ENCODE measurements at regions not wholly inside any gene's neighbourhood (a gene's known extent, or its start where the extent isn't known, plus 50 kb on each side); places are given as distances from the start of the nearest gene placed in this dataset.

DNA sequence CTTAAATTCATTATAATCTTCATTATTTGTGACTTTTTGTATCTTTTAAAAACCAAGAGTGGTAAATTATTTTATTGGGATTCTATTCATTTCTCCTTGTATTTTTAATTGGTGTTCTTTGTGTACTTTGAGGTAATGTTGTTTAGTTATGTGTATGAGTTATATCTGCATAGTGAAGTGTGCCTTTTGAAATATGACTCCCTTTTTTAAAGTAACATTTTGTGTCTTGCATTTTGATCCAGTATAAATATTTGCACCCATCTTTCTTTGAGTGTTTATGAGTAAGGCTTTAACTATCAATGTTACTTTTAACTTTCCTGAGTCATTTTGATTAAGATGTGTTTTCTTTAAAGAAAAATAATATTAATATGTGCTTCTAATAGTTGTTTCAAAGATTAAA is 90.0 kb upstream of the MYOCD start:
- H3K4me1 Mint-ChIP-seq (ENCODE audit: low read depth, unreplicated experiment) = no peaks in the 10 kb centered on the region
- TF ChIP-seq, protein P1, sequence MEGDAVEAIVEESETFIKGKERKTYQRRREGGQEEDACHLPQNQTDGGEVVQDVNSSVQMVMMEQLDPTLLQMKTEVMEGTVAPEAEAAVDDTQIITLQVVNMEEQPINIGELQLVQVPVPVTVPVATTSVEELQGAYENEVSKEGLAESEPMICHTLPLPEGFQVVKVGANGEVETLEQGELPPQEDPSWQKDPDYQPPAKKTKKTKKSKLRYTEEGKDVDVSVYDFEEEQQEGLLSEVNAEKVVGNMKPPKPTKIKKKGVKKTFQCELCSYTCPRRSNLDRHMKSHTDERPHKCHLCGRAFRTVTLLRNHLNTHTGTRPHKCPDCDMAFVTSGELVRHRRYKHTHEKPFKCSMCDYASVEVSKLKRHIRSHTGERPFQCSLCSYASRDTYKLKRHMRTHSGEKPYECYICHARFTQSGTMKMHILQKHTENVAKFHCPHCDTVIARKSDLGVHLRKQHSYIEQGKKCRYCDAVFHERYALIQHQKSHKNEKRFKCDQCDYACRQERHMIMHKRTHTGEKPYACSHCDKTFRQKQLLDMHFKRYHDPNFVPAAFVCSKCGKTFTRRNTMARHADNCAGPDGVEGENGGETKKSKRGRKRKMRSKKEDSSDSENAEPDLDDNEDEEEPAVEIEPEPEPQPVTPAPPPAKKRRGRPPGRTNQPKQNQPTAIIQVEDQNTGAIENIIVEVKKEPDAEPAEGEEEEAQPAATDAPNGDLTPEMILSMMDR (IDR thresholded peaks at IDR 0.05; ENCODE audit: unreplicated experiment) = no peak
- no peaks in the 10 kb centered on the region for H3K9me3 Mint-ChIP-seq (ENCODE audit: low read depth, unreplicated experiment)
- H3K27ac Mint-ChIP-seq (ENCODE audit: unreplicated experiment) = no peak overlapping the region
- CTCF ChIA-PET = no interaction called here
- H3K27me3 Mint-ChIP-seq (ENCODE audit: unreplicated experiment) = no peaks in the 10 kb centered on the region
- no peak for DNase-seq
- no peak overlapping the region for H3K4me3 Mint-ChIP-seq (ENCODE audit: low read depth, unreplicated experiment)
- intact Hi-C loops (cut with micrococcal nuclease; ENCODE audit: unreplicated experiment) = no loop called here
- BruUV-seq (replicated peaks) = no TSS peak
- no peaks in the 10 kb centered on the region for H3K36me3 Mint-ChIP-seq (ENCODE audit: insufficient read depth, unreplicated experiment)

DNA sequence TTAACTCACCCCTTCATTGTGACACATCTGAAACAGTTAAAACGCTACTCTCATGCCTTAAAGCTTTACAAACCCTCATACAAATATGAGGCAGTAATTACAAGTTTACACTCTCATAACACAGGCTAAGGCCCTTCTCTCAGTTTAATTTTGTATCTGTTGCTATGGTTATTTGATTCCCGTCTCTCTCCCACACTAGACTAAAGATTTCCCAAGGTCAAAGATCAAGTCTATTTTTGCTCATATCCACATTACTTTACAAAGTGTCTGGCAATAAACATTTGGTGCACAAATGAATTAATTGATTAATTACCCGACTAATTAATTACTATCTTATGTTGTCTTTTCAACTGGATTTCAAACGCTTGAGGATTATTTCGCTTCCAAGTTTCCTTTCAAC is 86.4 kb upstream of the MYOCD start:
- intact Hi-C loops (cut with micrococcal nuclease; ENCODE audit: unreplicated experiment) = no loop called here
- no peak overlapping the region for H3K4me3 Mint-ChIP-seq (ENCODE audit: low read depth, unreplicated experiment)
- TF ChIP-seq, protein P1 (IDR thresholded peaks at IDR 0.05; ENCODE audit: unreplicated experiment) = no peak
- CTCF ChIA-PET = no interaction called here
- H3K36me3 Mint-ChIP-seq (ENCODE audit: insufficient read depth, unreplicated experiment) = no peaks in the 10 kb centered on the region
- BruUV-seq (replicated peaks) = no TSS peak
- H3K4me1 Mint-ChIP-seq (ENCODE audit: low read depth, unreplicated experiment) = no peaks in the 10 kb centered on the region
- no peak for DNase-seq
- H3K9me3 Mint-ChIP-seq (ENCODE audit: low read depth, unreplicated experiment) = no peaks in the 10 kb centered on the region
- H3K27ac Mint-ChIP-seq (ENCODE audit: unreplicated experiment) = no peak overlapping the region
- no peaks in the 10 kb centered on the region for H3K27me3 Mint-ChIP-seq (ENCODE audit: unreplicated experiment)

DNA sequence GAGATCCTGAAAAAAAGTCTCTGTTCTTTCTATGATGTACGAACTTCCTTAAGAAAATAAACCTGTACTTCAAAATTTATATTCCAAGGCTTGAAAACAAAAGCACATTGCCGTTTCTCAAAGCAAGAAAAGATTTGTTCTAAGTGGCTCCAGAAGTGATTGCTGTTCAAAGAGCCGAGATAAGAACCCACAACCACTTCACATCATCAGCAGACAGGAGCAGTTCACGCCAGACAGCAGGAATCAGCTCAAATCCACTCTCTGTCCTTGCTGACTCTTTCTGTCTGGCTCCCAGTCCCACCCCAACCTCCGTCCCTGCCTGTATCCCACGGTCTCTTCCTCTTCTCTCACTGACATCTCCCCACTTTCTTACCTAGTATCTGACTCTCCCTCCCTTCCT is 85.0 kb upstream of the MYOCD start:
- CTCF ChIA-PET = interaction anchor here (0.6 kb wide), 2 partner anchors 21 to 1349 kb away, joined by 3 to 5 read pairs; no protein-coding TSS in a partner anchor
- Mint-ChIP-seq H3K27ac (ENCODE audit: unreplicated experiment) (no peak overlapping the region), H3K27me3 (ENCODE audit: unreplicated experiment) (no peaks in the 10 kb centered on the region), H3K4me1 (ENCODE audit: low read depth, unreplicated experiment) (no peaks in the 10 kb centered on the region), H3K36me3 (ENCODE audit: insufficient read depth, unreplicated experiment) (no peaks in the 10 kb centered on the region), H3K9me3 (ENCODE audit: low read depth, unreplicated experiment) (no peaks in the 10 kb centered on the region), H3K4me3 (ENCODE audit: low read depth, unreplicated experiment) (no peak overlapping the region)
- intact Hi-C loops (cut with micrococcal nuclease; ENCODE audit: unreplicated experiment) = no loop called here
- no peak for DNase-seq
- no TSS peak for BruUV-seq (replicated peaks)
- TF ChIP-seq, protein P1 (IDR thresholded peaks at IDR 0.05; ENCODE audit: unreplicated experiment) = no peak

DNA sequence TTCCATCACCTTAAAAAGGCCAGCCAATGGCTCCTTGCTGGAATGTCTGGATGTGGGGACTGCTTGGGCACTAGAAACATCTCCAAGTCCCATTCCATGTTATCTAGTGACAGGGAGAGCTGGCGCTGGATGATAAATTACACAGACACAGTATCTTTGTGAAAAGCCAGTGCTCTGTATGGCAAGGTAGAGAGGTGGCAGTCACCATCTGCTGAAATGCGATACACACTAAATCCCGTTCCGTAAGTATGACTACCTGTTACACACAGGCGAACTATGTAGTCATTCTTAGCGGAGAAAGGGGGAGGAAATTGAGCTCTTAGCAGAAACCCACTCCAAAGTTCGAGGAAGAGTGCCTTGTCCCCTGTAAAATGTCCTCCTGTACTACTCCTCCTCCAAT is 81.0 kb upstream of the MYOCD start:
- no peak overlapping the region for H3K27ac Mint-ChIP-seq (ENCODE audit: unreplicated experiment)
- H3K36me3 Mint-ChIP-seq (ENCODE audit: insufficient read depth, unreplicated experiment) = no peaks in the 10 kb centered on the region
- intact Hi-C loops (cut with micrococcal nuclease; ENCODE audit: unreplicated experiment) = no loop called here
- no peak for DNase-seq
- no peaks in the 10 kb centered on the region for H3K9me3 Mint-ChIP-seq (ENCODE audit: low read depth, unreplicated experiment)
- H3K27me3 Mint-ChIP-seq (ENCODE audit: unreplicated experiment) = no peaks in the 10 kb centered on the region
- H3K4me1 Mint-ChIP-seq (ENCODE audit: low read depth, unreplicated experiment) = no peaks in the 10 kb centered on the region
- CTCF ChIA-PET = no interaction called here
- TF ChIP-seq, protein P1 (IDR thresholded peaks at IDR 0.05; ENCODE audit: unreplicated experiment) = no peak
- no TSS peak for BruUV-seq (replicated peaks)
- no peak overlapping the region for H3K4me3 Mint-ChIP-seq (ENCODE audit: low read depth, unreplicated experiment)

DNA sequence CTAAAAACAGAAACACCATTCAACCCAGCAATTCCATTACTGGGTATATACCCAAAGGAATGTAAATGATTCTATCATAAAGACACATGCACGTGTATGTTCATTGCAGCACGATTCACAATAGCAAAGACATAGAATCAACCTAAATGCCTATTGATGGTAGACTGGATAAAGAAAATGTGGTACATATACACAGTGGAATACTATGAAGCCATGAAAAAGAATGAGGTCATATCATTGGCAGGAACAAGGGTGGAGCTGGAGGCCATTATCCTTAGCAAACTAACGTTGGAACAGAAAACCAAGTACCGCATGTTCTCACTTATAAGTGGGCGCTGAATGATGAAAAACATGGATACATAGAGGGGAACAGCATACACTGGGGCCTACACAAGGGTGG is 77.2 kb upstream of the MYOCD start:
- Mint-ChIP-seq H3K27ac (ENCODE audit: unreplicated experiment) (no peak overlapping the region), H3K36me3 (ENCODE audit: insufficient read depth, unreplicated experiment) (no peaks in the 10 kb centered on the region), H3K4me3 (ENCODE audit: low read depth, unreplicated experiment) (no peak overlapping the region), H3K9me3 (ENCODE audit: low read depth, unreplicated experiment) (no peaks in the 10 kb centered on the region), H3K27me3 (ENCODE audit: unreplicated experiment) (no peaks in the 10 kb centered on the region), H3K4me1 (ENCODE audit: low read depth, unreplicated experiment) (peaks cover 11% of the 10 kb centered on the region)
- intact Hi-C loops (cut with micrococcal nuclease; ENCODE audit: unreplicated experiment) = no loop called here
- no peak for DNase-seq
- TF ChIP-seq, protein P1 (IDR thresholded peaks at IDR 0.05; ENCODE audit: unreplicated experiment) = no peak
- BruUV-seq (replicated peaks) = no TSS peak
- CTCF ChIA-PET = no interaction called here
